HepG2 (cell line): ENCODE measurements at regions not wholly inside any gene's neighbourhood (a gene's known extent, or its start where the extent isn't known, plus 50 kb on each side); places are given as distances from the start of the nearest gene placed in this dataset.

ENCODE experiments used
- ATF2 ChIP-seq: sonication (generic); formaldehyde crosslinking; IDR thresholded peaks from 2 replicates; pipeline ENCODE4 v1.4.0; 2020; ENCODE audit warnings: missing genetic modification reagents
- CTCF ChIP-seq: sonication (generic); formaldehyde crosslinking; IDR thresholded peaks from 2 replicates; pipeline ENCODE4 v1.5.0; 2020; ENCODE audit warnings: mild to moderate bottlenecking, missing genetic modification reagents, moderate library complexity
- GLI4 ChIP-seq: sonication (generic); formaldehyde crosslinking; IDR thresholded peaks from 2 replicates; pipeline ENCODE4 v1.5.1; 2020; ENCODE audit warnings: missing genetic modification reagents, mild to moderate bottlenecking, moderate library complexity, borderline replicate concordance
- MYC ChIP-seq: sonication (generic); formaldehyde crosslinking; IDR thresholded peaks from 2 replicates; pipeline ENCODE4 v1.9.0; 2021; ENCODE audit warnings: missing genetic modification reagents, borderline replicate concordance
- PCBP1 ChIP-seq: fragments of 200-400 bp; formaldehyde crosslinking; IDR thresholded peaks from 2 replicates; pipeline ENCODE4 v1.6.1; 2017; ENCODE audit warnings: mild to moderate bottlenecking, low read depth, low read length, borderline replicate concordance
- RAD21 ChIP-seq: fragments of 450-650 bp; formaldehyde crosslinking; IDR thresholded peaks from 2 replicates; pipeline ENCODE4 v1.5.0; 2020; ENCODE audit warnings: mild to moderate bottlenecking
- UBTF ChIP-seq: sonication (generic); formaldehyde crosslinking; IDR thresholded peaks from 2 replicates; pipeline ENCODE4 v1.4.0; 2020; ENCODE audit warnings: mild to moderate bottlenecking, missing genetic modification reagents
- ZBTB49 ChIP-seq: sonication (generic); formaldehyde crosslinking; IDR thresholded peaks from 2 replicates; pipeline ENCODE4 v1.4.0; 2020; ENCODE audit warnings: missing genetic modification reagents, borderline replicate concordance

- no peak for TF ChIP-seq CTCF (CRISPR knock-in tag)
- no peak for TF ChIP-seq UBTF (CRISPR knock-in tag)
- no peak for TF ChIP-seq PCBP1
- TF ChIP-seq MYC (CRISPR knock-in tag), result no peak
- TF ChIP-seq RAD21 (CRISPR knock-in tag), result no peak
- no peak for TF ChIP-seq GLI4
- no peak for TF ChIP-seq ATF2 (CRISPR knock-in tag)
- TF ChIP-seq ZBTB49 (CRISPR knock-in tag), result no peak
These were observed 635.3 kb upstream of the MARCKS start for GRCh38 chr6:113221850-113222249.
